Testis (tissue), 2 donors: ENCODE measurements at regions not wholly inside any gene's neighbourhood (a gene's known extent, or its start where the extent isn't known, plus 50 kb on each side); places are given as distances from the start of the nearest gene placed in this dataset.

ENCODE experiments used
- DNase-seq: peaks from one replicate; pipeline ENCODE4 v3.0.0-alpha.2; 2019
- H3K27ac ChIP-seq, 2 donors: fragments of 200-600 bp; sonication (generic); one replicate each; pipeline ENCODE4 v1.5.1; 2019
- H3K27me3 ChIP-seq: fragments of 200-600 bp; sonication (generic); one replicate; pipeline ENCODE4 v1.5.1; 2019
- H3K36me3 ChIP-seq: fragments of 200-600 bp; sonication (generic); one replicate; pipeline ENCODE4 v1.5.1; 2017; ENCODE audit warnings: low read depth; ENCODE audit errors: missing control alignments
- H3K4me1 ChIP-seq: fragments of 200-600 bp; sonication (generic); one replicate; pipeline ENCODE4 v1.5.1; 2019
- H3K4me3 ChIP-seq, 2 donors: fragments of 200-600 bp; sonication (generic); one replicate each; pipeline ENCODE4 v1.5.1; 2017 to 2019
- H3K9me3 ChIP-seq: fragments of 200-600 bp; sonication (generic); one replicate; pipeline ENCODE4 v1.5.1; 2017
- POLR2A ChIP-seq: fragments of 450-650 bp; IDR thresholded peaks from one replicate; pipeline ENCODE4 v1.6.1; 2017; ENCODE audit warnings: antibody characterized with exemption, mild to moderate bottlenecking, moderate library complexity
- WGBS, 2 donors: methylation state at CpG; one replicate each; pipeline ENCODE4 v1.1.5; 2018; 5-methylcytosine and 5-hydroxymethylcytosine counted together
- intact Hi-C: fragments of 100-400 bp; cut with DNase I; formaldehyde crosslinking; loops from one replicate; pipeline ENCODE4 v1.15.1; 2023; ENCODE audit warnings: low total_unique reads
- TF ChIP-seq, protein P1 (sequence below), 3 experiments: fragments of 450-650 bp in 2 of 3; fragments of 200-600 bp in 1 of 3; sonication (generic) in 1 of 3; IDR thresholded peaks; one replicate each; pipeline ENCODE4 v1.5.1; 2016 to 2019; ENCODE audit warnings: antibody characterized with exemption in 3 of 3, mild to moderate bottlenecking in 2 of 3, moderate library complexity in 1 of 3

DNA sequence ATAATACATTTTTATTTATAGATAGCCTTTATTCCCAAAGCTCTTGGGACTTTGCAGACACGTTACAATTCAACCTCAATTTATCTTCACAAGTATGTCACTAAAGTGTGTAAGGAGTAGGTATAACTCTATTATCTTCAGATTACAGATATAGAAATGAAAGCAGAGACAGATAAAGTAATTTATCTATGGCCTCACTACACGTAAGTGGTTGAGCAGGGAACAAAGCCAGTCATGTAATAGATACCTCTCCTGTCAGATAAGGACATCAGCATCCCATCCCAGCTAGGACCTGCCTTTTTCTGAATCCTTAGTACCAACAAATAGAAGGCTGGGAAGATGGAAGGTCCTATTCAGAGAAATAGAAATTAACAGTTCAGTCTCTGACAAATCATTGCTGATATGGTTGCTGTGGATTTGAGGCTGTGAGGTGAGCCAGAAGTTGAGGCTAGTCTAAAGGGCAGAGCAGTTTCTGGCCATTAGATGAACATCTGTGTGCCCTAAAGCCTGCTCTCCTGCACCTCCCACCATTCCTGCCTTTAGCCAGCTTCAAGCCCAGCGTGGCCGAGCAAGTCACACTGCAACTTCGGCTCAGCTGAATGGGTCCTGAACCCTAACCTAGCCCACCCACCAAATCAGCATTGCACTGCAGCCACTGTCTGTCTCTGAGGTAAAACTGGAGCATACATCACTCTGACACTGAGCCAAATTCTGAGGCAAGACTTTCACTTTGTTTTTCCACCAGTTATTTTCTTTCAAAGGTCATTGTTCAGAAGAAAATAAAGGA is 71.1 kb upstream of the PLEKHA5 start:
- TF ChIP-seq, protein P1, sequence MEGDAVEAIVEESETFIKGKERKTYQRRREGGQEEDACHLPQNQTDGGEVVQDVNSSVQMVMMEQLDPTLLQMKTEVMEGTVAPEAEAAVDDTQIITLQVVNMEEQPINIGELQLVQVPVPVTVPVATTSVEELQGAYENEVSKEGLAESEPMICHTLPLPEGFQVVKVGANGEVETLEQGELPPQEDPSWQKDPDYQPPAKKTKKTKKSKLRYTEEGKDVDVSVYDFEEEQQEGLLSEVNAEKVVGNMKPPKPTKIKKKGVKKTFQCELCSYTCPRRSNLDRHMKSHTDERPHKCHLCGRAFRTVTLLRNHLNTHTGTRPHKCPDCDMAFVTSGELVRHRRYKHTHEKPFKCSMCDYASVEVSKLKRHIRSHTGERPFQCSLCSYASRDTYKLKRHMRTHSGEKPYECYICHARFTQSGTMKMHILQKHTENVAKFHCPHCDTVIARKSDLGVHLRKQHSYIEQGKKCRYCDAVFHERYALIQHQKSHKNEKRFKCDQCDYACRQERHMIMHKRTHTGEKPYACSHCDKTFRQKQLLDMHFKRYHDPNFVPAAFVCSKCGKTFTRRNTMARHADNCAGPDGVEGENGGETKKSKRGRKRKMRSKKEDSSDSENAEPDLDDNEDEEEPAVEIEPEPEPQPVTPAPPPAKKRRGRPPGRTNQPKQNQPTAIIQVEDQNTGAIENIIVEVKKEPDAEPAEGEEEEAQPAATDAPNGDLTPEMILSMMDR (IDR thresholded peaks at IDR 0.05): no peak
- no peak for TF ChIP-seq POLR2A
- no peak for DNase-seq
- H3K27ac ChIP-seq: no peak overlapping the region
- H3K9me3 ChIP-seq: no peaks in the 10 kb centered on the region
- no peaks in the 10 kb centered on the region for H3K4me1 ChIP-seq
- no peaks in the 10 kb centered on the region for H3K27me3 ChIP-seq
- 37 to 69% methylated on average over 4 to 5 of the region's 5 CpGs for WGBS, 2 donors
- intact Hi-C loops: no loop called here
- H3K4me3 ChIP-seq: no peak overlapping the region
- H3K36me3 ChIP-seq: no peaks in the 10 kb centered on the region

DNA sequence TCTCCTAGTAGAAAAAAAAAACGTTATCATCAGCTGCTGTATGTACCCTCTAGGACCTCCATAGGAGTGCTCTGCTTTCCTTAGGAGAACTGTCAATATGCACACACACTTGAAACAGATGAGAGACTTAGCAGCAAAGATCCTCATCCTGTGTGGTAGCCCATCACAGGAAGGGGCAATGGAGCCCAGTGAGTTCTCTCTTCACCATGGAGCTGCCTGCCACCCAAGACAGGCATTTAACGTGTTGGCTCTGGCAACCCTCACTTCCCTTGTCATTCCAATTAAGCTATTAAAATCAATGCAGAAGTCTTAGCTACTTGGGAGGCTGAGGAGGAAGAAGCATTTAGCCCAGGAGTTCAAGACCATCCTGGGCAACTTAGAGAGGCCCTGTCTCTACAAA is 64.8 kb upstream of the PLEKHA5 start:
- intact Hi-C loops: no loop called here
- no peak for DNase-seq
- Histone ChIP-seq H3K27me3 (no peaks in the 10 kb centered on the region), H3K4me3 (no peak overlapping the region), H3K4me1 (no peaks in the 10 kb centered on the region), H3K9me3 (no peaks in the 10 kb centered on the region), H3K36me3 (no peaks in the 10 kb centered on the region), H3K27ac (no peak overlapping the region)
- WGBS, 2 donors: 53 to 73% methylated on average over 2 of the region's 2 CpGs
- TF ChIP-seq, protein P1 (IDR thresholded peaks at IDR 0.05): no peak
- TF ChIP-seq POLR2A: no peak

DNA sequence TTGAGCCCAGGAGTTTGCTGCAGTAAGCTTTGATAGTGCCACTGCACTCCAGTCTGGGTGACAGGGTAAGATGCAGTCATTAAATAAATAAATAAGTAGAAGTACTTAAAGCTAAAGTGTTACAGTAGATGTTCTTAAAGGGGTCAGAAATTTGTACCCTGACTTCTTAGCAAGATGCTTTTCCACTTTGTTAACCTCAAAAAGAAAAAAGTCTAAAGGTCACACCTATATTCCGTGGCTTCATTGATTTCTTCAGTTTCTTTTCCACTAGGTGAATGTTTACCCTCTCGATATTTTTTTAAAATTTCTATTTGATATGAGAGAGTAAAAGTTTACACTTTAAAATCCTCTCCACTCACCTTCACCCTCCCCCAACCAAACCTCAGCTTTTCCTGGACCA is 64.3 kb upstream of the PLEKHA5 start:
- Histone ChIP-seq H3K4me1 (no peaks in the 10 kb centered on the region), H3K4me3 (no peak overlapping the region), H3K27me3 (no peaks in the 10 kb centered on the region), H3K27ac (no peak overlapping the region), H3K36me3 (no peaks in the 10 kb centered on the region), H3K9me3 (no peaks in the 10 kb centered on the region)
- intact Hi-C loops: no loop called here
- no peak for DNase-seq
- TF ChIP-seq, protein P1 (IDR thresholded peaks at IDR 0.05): no peak
- TF ChIP-seq POLR2A: no peak
- WGBS, 2 donors: 84 to 97% methylated on average over 2 of the region's 2 CpGs

DNA sequence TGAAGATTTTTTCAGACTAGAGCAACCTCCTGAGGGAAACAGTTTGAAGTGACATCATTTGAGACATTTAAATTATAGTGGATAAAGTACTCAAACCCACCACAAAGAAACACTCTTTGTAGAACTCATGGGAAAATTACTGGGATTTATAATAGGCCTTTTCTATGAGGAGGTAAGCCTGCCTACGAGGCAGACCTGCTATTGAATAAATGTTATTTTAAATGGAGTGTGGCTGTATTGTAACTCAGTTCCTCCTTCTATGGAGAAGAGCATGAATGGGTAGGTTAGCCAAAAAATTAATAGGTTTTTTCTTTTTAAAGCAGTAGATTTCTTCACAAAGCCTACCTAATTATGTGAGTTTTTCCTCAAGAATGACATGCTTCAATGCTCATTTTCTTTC is 63.7 kb upstream of the PLEKHA5 start:
- Histone ChIP-seq H3K4me1 (no peaks in the 10 kb centered on the region), H3K9me3 (no peaks in the 10 kb centered on the region), H3K36me3 (no peaks in the 10 kb centered on the region), H3K27ac (no peak overlapping the region), H3K27me3 (no peaks in the 10 kb centered on the region), H3K4me3 (no peak overlapping the region)
- DNase-seq: no peak
- WGBS, 2 donors: 83 to 85% methylated on average over 1 of the region's 1 CpG
- TF ChIP-seq, protein P1 (IDR thresholded peaks at IDR 0.05): no peak
- no peak for TF ChIP-seq POLR2A
- intact Hi-C loops: no loop called here

DNA sequence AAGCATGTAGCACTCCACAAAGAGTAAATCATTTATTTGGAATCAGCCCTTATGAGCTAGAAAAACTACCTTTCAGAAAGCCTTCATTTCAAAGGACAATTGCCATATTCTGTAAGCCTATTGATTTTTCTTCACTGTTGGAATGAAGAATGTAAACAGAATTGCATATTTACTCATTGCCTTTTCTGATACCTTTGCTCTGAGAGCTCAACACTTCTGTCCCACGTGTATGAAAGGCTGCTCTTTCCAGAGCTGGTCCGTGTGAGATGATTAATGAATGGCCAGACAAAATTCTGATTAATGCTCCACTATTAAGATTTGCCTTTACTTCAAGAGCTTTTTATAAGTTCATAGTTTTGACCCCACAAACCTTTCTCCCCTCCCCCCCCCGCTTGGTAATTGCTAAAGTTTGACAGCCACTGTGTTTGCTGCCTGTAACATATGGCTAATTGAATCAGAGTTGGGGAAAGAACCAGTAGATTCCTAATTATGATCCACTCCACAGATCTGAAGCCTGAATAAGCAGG is 63.0 kb upstream of the PLEKHA5 start:
- intact Hi-C loops: no loop called here
- DNase-seq: no peak
- no peaks in the 10 kb centered on the region for H3K9me3 ChIP-seq
- H3K27ac ChIP-seq: no peak overlapping the region
- 55 to 79% methylated on average over 3 of the region's 3 CpGs for WGBS, 2 donors
- no peaks in the 10 kb centered on the region for H3K36me3 ChIP-seq
- H3K27me3 ChIP-seq: no peaks in the 10 kb centered on the region
- H3K4me3 ChIP-seq: no peak overlapping the region
- no peaks in the 10 kb centered on the region for H3K4me1 ChIP-seq
- TF ChIP-seq, protein P1 (IDR thresholded peaks at IDR 0.05): no peak
- no peak for TF ChIP-seq POLR2A
